CD4-positive, alpha-beta T cell (primary cell): ENCODE measurements at regions not wholly inside any gene's neighbourhood (a gene's known extent, or its start where the extent isn't known, plus 50 kb on each side); places are given as distances from the start of the nearest gene placed in this dataset.

ENCODE experiments used
- ATAC-seq: fragments of 200-7000 bp; cut with Tn5 transposase; one replicate; pipeline ENCODE4 v1.10.0; 2022; ENCODE audit warnings: mild to moderate bottlenecking; ENCODE audit not compliant: poor library complexity
- CTCF ChIA-PET: fragments of 350-600 bp; sonication (Branson Sonifier 250); formaldehyde crosslinking; loops from one replicate; lab custom pipeline; 2021; ENCODE audit warnings: antibody characterized with exemption, inconsistent platforms; lab: Charles Lee
- POLR2A ChIA-PET: fragments of 350-600 bp; sonication (Branson Sonifier 250); formaldehyde crosslinking; loops from one replicate; lab custom pipeline; 2021; ENCODE audit warnings: antibody characterized with exemption, inconsistent platforms; lab: Charles Lee
- DNase-seq, 14 experiments: peaks; one replicate each; pipeline ENCODE4 v3.0.0-alpha.2; 2013 to 2020; ENCODE audit warnings: mixed read lengths in 2 of 14
- H3K27ac ChIP-seq, 2 donors: one replicate each; pipeline versions ENCODE4 v1.5.1 to v1.7.0; 2013; ENCODE audit warnings: low read length in 2 of 2, low read depth in 1 of 2, mild to moderate bottlenecking in 1 of 2
- H3K27me3 ChIP-seq, 2 experiments: 1 replicate in 1 of 2; 2 replicates in 1 of 2; pipeline versions ENCODE4 v1.6.1 to v1.7.0; 2013; ENCODE audit warnings: low read length in 2 of 2, control low read depth in 1 of 2, mild to moderate bottlenecking in 1 of 2, moderate library complexity in 1 of 2; ENCODE audit not compliant: insufficient read depth in 2 of 2, control insufficient read depth in 1 of 2
- H3K36me3 ChIP-seq: one replicate; pipeline ENCODE4 v1.6.1; 2013; ENCODE audit warnings: low read length, control low read depth; ENCODE audit not compliant: insufficient read depth
- H3K4me1 ChIP-seq: one replicate; pipeline ENCODE4 v1.6.1; 2013; ENCODE audit warnings: low read length, control low read depth; ENCODE audit not compliant: insufficient read depth
- H3K4me3 ChIP-seq: one replicate; pipeline ENCODE4 v1.5.1; 2013; ENCODE audit warnings: mild to moderate bottlenecking, low read length, moderate library complexity
- H3K9me3 ChIP-seq, 2 experiments: 1 replicate in 1 of 2; 2 replicates in 1 of 2; pipeline versions ENCODE4 v1.6.1 to v1.7.0; 2013; ENCODE audit warnings: low read length in 2 of 2, mild to moderate bottlenecking in 2 of 2, control low read depth in 1 of 2, moderate library complexity in 1 of 2; ENCODE audit not compliant: control insufficient read depth in 1 of 2, insufficient read depth in 1 of 2
- H3K27ac Mint-ChIP-seq: one replicate; pipeline ENCODE4 v1.8.0; 2020; ENCODE audit warnings: mixed read lengths
- H3K27me3 Mint-ChIP-seq: one replicate; pipeline ENCODE4 v1.8.0; 2021; ENCODE audit warnings: mixed read lengths
- H3K36me3 Mint-ChIP-seq: one replicate; pipeline ENCODE4 v1.8.0; 2021; ENCODE audit warnings: low read depth, mixed read lengths
- H3K4me1 Mint-ChIP-seq: one replicate; pipeline ENCODE4 v1.8.0; 2021; ENCODE audit warnings: low read depth, mixed read lengths
- H3K4me3 Mint-ChIP-seq: one replicate; pipeline ENCODE4 v1.8.0; 2020; ENCODE audit warnings: mild to moderate bottlenecking, mixed read lengths
- H3K9me3 Mint-ChIP-seq: one replicate; pipeline ENCODE4 v1.8.0; 2020; ENCODE audit warnings: mixed read lengths
- CTCF ChIP-seq: fragments of 200-600 bp; IDR thresholded peaks from one replicate; pipeline ENCODE4 v1.8.0; 2022; ENCODE audit warnings: antibody characterized with exemption, mild to moderate bottlenecking
- intact Hi-C, 2 experiments: fragments of 100-400 bp; cut with DNase I in 1 of 2; cut with micrococcal nuclease in 1 of 2; formaldehyde crosslinking; loops; one replicate each; pipeline versions ENCODE4 v1.15.1 to v1.9.0; 2023 to 2025; cut with DNase I, micrococcal nuclease

DNA sequence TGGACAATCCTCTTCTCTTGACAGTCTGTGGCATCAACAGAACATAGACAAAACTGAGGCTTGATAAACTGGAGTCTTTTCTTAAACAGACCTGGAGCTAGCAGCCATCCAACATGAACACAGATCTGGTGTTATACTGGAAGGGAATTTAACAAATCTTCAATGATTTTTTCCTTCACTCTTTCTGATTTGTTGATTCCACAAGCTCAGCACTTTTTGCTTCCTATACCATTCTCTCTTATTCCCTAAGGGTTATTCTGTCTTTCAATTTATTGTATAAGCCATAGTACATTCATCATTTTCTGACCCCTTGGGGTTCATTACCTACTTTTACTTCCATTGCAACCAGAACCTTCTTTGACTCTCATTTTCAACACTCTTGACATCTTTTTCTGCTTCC, 1255.6 kb downstream of the NLGN4Y start:
- no peaks in the 10 kb centered on the region for H3K27me3 ChIP-seq
- ATAC-seq (no peak), DNase-seq (no peak)
- Mint-ChIP-seq H3K27me3 (no peaks in the 10 kb centered on the region), H3K4me1 (no peaks in the 10 kb centered on the region), H3K36me3 (no peaks in the 10 kb centered on the region), H3K4me3 (no peak overlapping the region), H3K9me3 (no peaks in the 10 kb centered on the region), H3K27ac (no peak overlapping the region)
- ChIA-PET POLR2A (no interaction called here), CTCF (no interaction called here)
- no peaks in the 10 kb centered on the region for H3K4me1 ChIP-seq
- no peak overlapping the region for H3K27ac ChIP-seq
- intact Hi-C loops, result no loop called here
- no peaks in the 10 kb centered on the region for H3K36me3 ChIP-seq
- no peak overlapping the region for H3K4me3 ChIP-seq
- H3K9me3 ChIP-seq, result no peaks in the 10 kb centered on the region
- TF ChIP-seq CTCF, result no peak

- Histone ChIP-seq H3K9me3 (no peaks in the 10 kb centered on the region), H3K27me3 (no peaks in the 10 kb centered on the region), H3K27ac (no peak overlapping the region), H3K4me3 (no peak overlapping the region), H3K36me3 (no peaks in the 10 kb centered on the region), H3K4me1 (no peaks in the 10 kb centered on the region)
- Mint-ChIP-seq H3K9me3 (no peaks in the 10 kb centered on the region), H3K27me3 (no peaks in the 10 kb centered on the region), H3K4me3 (no peak overlapping the region), H3K36me3 (no peaks in the 10 kb centered on the region), H3K27ac (no peak overlapping the region), H3K4me1 (no peaks in the 10 kb centered on the region)
- DNase-seq, result no peak
- intact Hi-C loops, result no loop called here
- POLR2A ChIA-PET, result no interaction called here
- ATAC-seq, result no peak
- no peak for TF ChIP-seq CTCF
- CTCF ChIA-PET, result no interaction called here
Measured at GRCh38 chrY:15800021-15800420, 1275.7 kb downstream of the NLGN4Y start.

GRCh38 chrY:15805985-15806384, 1281.7 kb downstream of the NLGN4Y start:
- Mint-ChIP-seq H3K4me3 (no peak overlapping the region), H3K36me3 (no peaks in the 10 kb centered on the region), H3K4me1 (no peaks in the 10 kb centered on the region), H3K27ac (no peak overlapping the region), H3K9me3 (no peaks in the 10 kb centered on the region), H3K27me3 (no peaks in the 10 kb centered on the region)
- Histone ChIP-seq H3K4me3 (no peak overlapping the region), H3K9me3 (no peaks in the 10 kb centered on the region), H3K36me3 (no peaks in the 10 kb centered on the region), H3K27me3 (no peaks in the 10 kb centered on the region), H3K4me1 (no peaks in the 10 kb centered on the region), H3K27ac (no peak overlapping the region)
- no peak for TF ChIP-seq CTCF
- intact Hi-C loops, result no loop called here
- ChIA-PET CTCF (no interaction called here), POLR2A (no interaction called here)
- no peak for ATAC-seq
- no peak for DNase-seq
